Right lobe of liver (tissue), 4 donors: ENCODE measurements at regions not wholly inside any gene's neighbourhood (a gene's known extent, or its start where the extent isn't known, plus 50 kb on each side); places are given as distances from the start of the nearest gene placed in this dataset.

Experiments
- CTCF ChIP-seq, 4 donors: fragments of 200-600 bp in 3 of 4; fragments of 450-650 bp in 1 of 4; IDR thresholded peaks; one replicate each; pipeline versions ENCODE4 v1.5.1 to v1.8.0; 2016 to 2022; ENCODE audit warnings: antibody characterized with exemption in 4 of 4, mild to moderate bottlenecking in 2 of 4
- POLR2A ChIP-seq: fragments of 450-650 bp; IDR thresholded peaks from one replicate; pipeline ENCODE4 v1.6.1; 2017; ENCODE audit warnings: antibody characterized with exemption, mild to moderate bottlenecking
- donor health status: DM: no; HTN: no; CAD: no.
- donor health status: DM: no; HTN: no; CAD: no.
- donor health status: DM: no; HTN: yes; CAD: no.

GRCh38 chr17:77394540-77395295 is 253.9 kb downstream of the SEC14L1 start:
- TF ChIP-seq CTCF (IDR thresholded peaks at IDR 0.05) (no peak), POLR2A (no peak)
